DND-41 (cell line): ENCODE measurements at regions not wholly inside any gene's neighbourhood (a gene's known extent, or its start where the extent isn't known, plus 50 kb on each side); places are given as distances from the start of the nearest gene placed in this dataset.

ENCODE experiments used
- ATAC-seq: fragments of 200-7000 bp; cut with Tn5 transposase; 3 replicates; pipeline ENCODE4 v1.9.1; 2021; ENCODE audit warnings: low read depth; ENCODE audit not compliant: insufficient read depth
- DNase-seq: peaks from one replicate; pipeline ENCODE4 v3.0.0-alpha.2; 2020
- H2AFZ ChIP-seq: 2 replicates; pipeline ENCODE4 v1.6.0; 2012; ENCODE audit warnings: low read depth, low read length
- H3K27ac ChIP-seq: 2 replicates; pipeline ENCODE4 v1.5.1; 2012; ENCODE audit warnings: low read length, inconsistent platforms
- H3K27me3 ChIP-seq: fragments of 200-600 bp; sonication (generic); 2 replicates; pipeline ENCODE4 v1.6.0; 2012; ENCODE audit warnings: low read length, mild to moderate bottlenecking, inconsistent platforms; ENCODE audit not compliant: insufficient read depth, poor library complexity
- H3K36me3 ChIP-seq: 2 replicates; pipeline ENCODE4 v1.5.1; 2012; ENCODE audit warnings: low read length, inconsistent platforms; ENCODE audit not compliant: insufficient read depth
- H3K4me1 ChIP-seq: 2 replicates; pipeline ENCODE4 v1.5.1; 2012; ENCODE audit warnings: mild to moderate bottlenecking, low read length; ENCODE audit not compliant: insufficient read depth
- H3K4me2 ChIP-seq: 2 replicates; pipeline ENCODE4 v1.6.0; 2012; ENCODE audit warnings: mild to moderate bottlenecking, moderate library complexity, low read length, inconsistent platforms; ENCODE audit not compliant: insufficient read depth
- H3K4me3 ChIP-seq, 2 experiments: fragments of 200-600 bp in 1 of 2; shearing (Covaris generic) in 1 of 2; 2 replicates each; pipeline ENCODE4 v1.5.1; 2012 to 2016; ENCODE audit warnings: inconsistent platforms in 2 of 2, low read length in 2 of 2, mild to moderate bottlenecking in 2 of 2, low read depth in 1 of 2, moderate library complexity in 1 of 2
- H3K79me2 ChIP-seq: 2 replicates; pipeline ENCODE4 v1.6.0; 2012; ENCODE audit warnings: low read length, inconsistent platforms; ENCODE audit not compliant: insufficient read depth
- H3K9ac ChIP-seq: 2 replicates; pipeline ENCODE4 v1.6.0; 2012; ENCODE audit warnings: low read depth, mild to moderate bottlenecking, inconsistent platforms, low read length, moderate library complexity
- H3K9me3 ChIP-seq: 2 replicates; pipeline ENCODE4 v1.5.1; 2012; ENCODE audit warnings: low read length, moderate library complexity, mild to moderate bottlenecking, inconsistent platforms; ENCODE audit not compliant: insufficient read depth, severe bottlenecking
- H4K20me1 ChIP-seq: 2 replicates; pipeline ENCODE4 v1.6.0; 2012; ENCODE audit warnings: low read length; ENCODE audit not compliant: insufficient read depth
- CTCF ChIP-seq: IDR thresholded peaks from 2 replicates; pipeline ENCODE4 v1.5.1; 2012; ENCODE audit warnings: borderline replicate concordance, low read length, moderate library complexity, mild to moderate bottlenecking; ENCODE audit not compliant: poor library complexity, severe bottlenecking; ENCODE audit errors: extremely low read depth
- EZH2 ChIP-seq: IDR thresholded peaks from 3 replicates; pipeline ENCODE4 v1.6.1; 2012; ENCODE audit warnings: borderline replicate concordance, low read depth, mild to moderate bottlenecking, moderate library complexity, low read length, inconsistent platforms; ENCODE audit not compliant: severe bottlenecking

DNA sequence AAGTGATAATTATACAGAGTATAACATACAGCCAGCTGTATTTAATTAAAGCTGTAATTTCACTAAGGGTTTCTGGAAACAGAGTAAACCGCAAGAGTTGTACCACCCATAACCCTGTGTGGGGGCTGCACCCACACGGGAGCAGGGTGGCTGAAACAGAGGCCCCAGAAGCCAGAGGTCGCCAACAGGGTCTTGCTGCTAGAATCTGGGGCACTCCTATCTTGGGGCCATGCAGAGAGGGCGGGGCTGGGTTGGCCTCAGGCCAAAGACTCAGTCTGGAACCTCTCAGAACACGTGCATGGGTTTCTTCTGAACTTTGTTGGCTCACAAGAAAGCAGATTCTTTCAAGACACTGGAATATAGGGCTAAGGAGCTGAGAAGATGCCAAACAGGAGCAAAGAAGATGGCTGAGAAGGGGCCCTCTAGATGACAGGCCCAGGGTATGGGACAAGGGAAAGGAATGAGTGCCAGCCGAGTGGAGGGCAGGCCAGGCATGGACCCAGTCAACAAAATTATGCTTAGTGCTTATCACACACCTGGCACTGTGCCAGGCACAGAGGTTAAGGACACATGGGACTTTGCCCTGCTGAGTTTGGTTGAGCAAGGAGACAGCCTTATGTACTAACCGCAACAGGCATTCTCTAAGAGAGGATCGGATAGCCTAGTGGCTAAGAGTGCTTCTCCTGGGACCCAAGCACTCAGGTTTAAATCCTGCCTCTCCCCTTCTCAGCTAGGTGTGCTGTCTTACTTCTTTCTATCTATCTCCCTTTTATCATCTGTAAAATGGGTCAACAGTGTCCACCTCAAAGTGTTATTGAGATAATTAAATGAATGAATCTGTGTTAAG, 96.6 kb upstream of the FOXP4 start:
- ATAC-seq = no peak
- no peaks in the 10 kb centered on the region for H3K27me3 ChIP-seq
- no peaks in the 10 kb centered on the region for H3K36me3 ChIP-seq
- no peak overlapping the region for H3K9ac ChIP-seq
- no peak overlapping the region for H2AFZ ChIP-seq
- no peak for DNase-seq
- no peaks in the 10 kb centered on the region for H3K9me3 ChIP-seq
- H4K20me1 ChIP-seq = no peaks in the 10 kb centered on the region
- no peak overlapping the region for H3K4me3 ChIP-seq
- no peak overlapping the region for H3K4me2 ChIP-seq
- TF ChIP-seq EZH2 (no peak), CTCF (no peak)
- no peaks in the 10 kb centered on the region for H3K4me1 ChIP-seq
- no peak overlapping the region for H3K27ac ChIP-seq
- H3K79me2 ChIP-seq = no peaks in the 10 kb centered on the region

GRCh38 chr6:41450581-41450980, 95.6 kb upstream of the FOXP4 start:
- Histone ChIP-seq H3K27me3 (no peaks in the 10 kb centered on the region), H3K27ac (no peak overlapping the region), H3K9ac (no peak overlapping the region), H3K9me3 (no peaks in the 10 kb centered on the region), H2AFZ (no peak overlapping the region), H3K36me3 (no peaks in the 10 kb centered on the region), H3K4me1 (no peaks in the 10 kb centered on the region), H4K20me1 (no peaks in the 10 kb centered on the region), H3K4me3 (no peak overlapping the region), H3K79me2 (no peaks in the 10 kb centered on the region), H3K4me2 (no peak overlapping the region)
- DNase-seq (no peak), ATAC-seq (no peak)
- TF ChIP-seq EZH2 = no peak
- TF ChIP-seq CTCF = no peak

GRCh38 chr6:41451039-41451438, 95.1 kb upstream of the FOXP4 start:
- Histone ChIP-seq H2AFZ (no peak overlapping the region), H3K4me2 (no peak overlapping the region), H3K27me3 (no peaks in the 10 kb centered on the region), H3K27ac (no peak overlapping the region), H3K79me2 (no peaks in the 10 kb centered on the region), H3K4me3 (no peak overlapping the region), H3K4me1 (no peaks in the 10 kb centered on the region), H3K9ac (no peak overlapping the region), H4K20me1 (no peaks in the 10 kb centered on the region), H3K36me3 (no peaks in the 10 kb centered on the region), H3K9me3 (no peaks in the 10 kb centered on the region)
- ATAC-seq (0 out of 3 replicates have a peak, but pooled peaks have one; percentile 27), DNase-seq (no peak)
- TF ChIP-seq CTCF (peak; percentile 25), EZH2 (no peak)
